HUDEP-2 (cell line): ENCODE measurements at regions not wholly inside any gene's neighbourhood (a gene's known extent, or its start where the extent isn't known, plus 50 kb on each side); places are given as distances from the start of the nearest gene placed in this dataset.

Experiments used
- DNase-seq, 76 experiments: peaks; one replicate each; lab custom pipeline; 2025; ENCODE audit not compliant: unreplicated experiment in 76 of 76; lab: John Stamatoyannopoulos, UW

- DNase-seq: no peak
Observed at GRCh38 chr15:69898243-69898642, 199.5 kb downstream of the TLE3 start.

DNA sequence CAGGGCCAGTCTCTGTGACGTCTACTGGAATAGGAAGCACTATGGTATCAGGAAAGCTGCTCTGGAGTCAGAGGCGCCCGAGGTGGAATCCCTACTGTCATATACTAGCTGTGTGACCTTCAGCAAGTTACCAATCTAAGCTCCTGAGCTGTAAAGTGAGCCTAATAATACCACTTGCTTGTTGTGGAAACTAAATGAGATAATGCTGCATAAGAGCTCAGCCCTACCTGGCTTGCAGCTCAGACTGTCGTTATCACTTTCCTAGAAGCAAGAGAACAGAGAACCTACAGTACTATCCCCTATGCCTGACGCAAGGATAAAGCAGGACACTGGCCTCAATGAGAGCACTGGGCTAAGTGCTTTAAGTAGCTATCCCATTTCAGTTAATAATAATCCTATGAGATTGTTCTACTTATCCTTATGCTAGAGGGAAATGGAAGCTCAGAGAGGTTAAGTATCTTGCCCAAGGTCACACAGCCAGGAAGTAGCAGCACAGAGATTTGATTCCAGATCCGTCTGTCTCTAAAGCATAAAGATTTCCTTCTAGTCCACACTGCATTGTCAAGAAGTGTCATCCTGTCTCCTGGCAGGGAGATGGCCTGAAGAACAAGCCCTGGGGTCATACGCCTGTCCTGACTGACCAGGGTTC is 195.2 kb downstream of the TLE3 start:
- no peak for DNase-seq

DNA sequence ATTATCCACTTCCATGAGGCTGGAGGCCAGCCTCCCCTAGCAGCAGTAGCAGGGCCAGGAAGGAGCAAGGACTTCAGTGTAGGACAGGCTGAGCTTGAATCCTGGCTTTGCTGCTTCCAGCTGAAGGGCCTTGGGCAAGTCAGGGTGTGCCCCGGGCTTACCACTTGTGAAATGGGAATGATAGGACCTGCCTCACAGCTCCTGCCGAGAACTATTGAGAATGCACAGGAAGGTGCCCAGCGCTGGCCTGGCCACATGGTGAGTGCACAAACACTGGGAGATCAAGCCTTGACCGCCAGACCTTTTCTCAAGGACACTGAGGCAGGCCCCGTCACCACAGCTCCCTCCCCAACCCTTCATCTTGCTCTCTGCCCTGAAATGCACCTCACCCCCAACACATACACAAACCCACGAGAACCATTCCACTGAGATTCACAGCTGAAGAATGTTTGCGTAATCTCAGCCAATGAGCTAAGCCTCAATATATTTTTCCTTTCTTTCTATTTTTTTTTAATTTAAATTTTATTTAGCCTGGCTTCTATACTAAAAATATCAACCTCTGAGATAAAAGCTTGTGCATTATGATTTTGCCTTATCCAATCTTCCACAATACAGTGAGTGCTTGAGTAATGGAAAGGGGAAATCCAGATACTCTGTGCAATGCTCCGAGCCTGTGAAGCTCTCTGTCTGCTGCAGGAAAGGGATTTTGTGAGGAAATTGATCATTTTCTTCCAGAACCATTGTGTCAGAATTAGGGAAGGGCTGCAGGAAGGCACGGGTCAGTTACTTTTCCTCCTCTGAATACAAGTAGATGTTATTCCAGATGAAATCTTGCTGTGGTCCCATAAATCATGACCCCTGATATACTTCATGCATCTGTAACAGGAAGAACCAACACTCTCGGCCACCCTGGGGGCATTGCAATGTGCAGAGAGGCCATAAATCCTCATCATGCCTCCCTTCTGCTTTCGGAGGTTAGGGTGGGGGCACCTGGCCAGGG is 193.9 kb downstream of the TLE3 start:
- DNase-seq: no peak

DNA sequence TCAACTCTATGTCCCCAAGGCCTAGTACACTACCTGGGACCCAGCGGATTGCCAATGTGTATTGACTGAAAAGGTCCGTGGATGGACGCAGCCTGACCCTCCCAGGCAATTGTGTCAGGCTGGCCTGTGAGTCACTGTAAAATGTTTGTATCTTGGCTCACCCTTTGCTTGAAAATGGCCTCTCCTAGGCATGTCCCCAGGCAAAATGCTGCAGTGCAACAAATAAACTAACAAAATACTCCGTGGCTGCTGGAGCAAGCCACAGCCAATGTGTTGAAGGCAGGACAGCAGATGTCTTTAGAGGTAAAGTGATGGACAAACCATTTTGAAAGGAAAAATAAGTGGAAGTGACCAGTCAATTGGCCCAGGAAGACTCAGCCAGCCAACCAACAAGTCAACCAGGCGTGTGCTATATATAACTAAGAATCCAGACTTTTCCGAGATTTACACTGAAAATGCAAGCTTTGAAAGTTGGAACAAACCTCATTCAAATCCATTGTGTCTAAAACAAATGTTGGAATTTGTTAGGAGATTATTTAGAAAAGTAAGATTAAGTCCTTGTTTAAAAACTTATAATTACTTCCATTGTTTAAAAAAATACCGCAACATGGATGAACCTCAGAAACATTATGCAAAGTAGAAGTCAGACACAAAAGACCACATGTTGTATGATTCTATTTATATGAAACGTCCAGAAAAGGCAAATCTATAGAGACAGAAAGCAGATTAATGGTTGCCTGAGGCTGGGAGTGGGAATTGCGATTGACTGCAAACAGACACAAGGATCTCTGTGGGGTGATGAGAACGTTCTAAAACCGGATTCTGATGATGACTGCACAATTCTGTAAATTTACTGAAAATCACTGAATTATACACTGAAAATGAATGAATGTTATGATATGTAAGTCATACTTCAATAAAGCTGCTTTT is 191.2 kb downstream of the TLE3 start:
- no peak for DNase-seq

GRCh38 chr15:69908060-69908459 is 189.7 kb downstream of the TLE3 start:
- no peak for DNase-seq

GRCh38 chr15:69908590-69909420 is 188.9 kb downstream of the TLE3 start:
- DNase-seq: no peak

GRCh38 chr15:69909719-69910444 is 187.8 kb downstream of the TLE3 start:
- DNase-seq: no peak

GRCh38 chr15:69910514-69910913 is 187.2 kb downstream of the TLE3 start:
- no peak for DNase-seq

DNA sequence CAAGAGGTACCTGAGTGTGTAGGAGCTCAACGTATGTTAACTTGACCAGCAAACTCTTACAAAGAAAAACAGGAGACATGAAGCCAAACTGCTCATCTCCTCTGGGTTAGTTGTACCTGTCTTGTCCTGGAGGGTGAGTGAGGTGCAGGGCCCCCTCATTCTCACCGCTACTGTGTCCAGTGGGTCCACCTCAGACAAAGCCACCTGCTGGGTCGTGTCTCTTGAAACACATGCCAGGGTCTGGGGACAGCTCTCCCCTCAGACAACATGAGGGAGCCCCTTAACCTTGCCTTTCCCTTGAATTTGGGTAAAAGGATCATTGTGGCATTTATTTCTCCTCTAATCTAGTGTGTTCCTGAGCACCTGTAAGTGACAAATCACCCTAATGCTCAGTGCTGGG is 185.6 kb downstream of the TLE3 start:
- DNase-seq: no peak

DNA sequence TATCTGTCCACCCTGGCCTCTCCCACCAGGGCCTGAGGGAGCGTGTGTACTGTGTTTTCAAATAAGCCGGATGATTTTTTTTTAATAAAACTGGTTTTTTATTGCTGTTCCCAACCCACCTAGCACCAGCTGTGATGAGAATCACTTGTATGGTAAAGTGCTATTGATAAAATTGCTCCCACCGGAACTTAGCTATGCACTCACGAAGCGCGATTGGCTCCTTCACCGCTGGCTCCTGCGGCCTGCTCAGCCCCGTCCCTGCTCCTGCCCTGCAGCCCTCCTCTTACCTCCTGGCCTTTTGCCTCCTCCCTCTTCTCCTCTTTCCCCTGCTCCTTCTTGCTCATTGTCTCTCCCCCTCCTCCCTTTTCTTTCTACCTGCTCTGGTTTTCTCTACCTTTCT is 183.7 kb downstream of the TLE3 start:
- no peak for DNase-seq

- no peak for DNase-seq
Observed at GRCh38 chr15:69914960-69915359, 182.8 kb downstream of the TLE3 start.

DNA sequence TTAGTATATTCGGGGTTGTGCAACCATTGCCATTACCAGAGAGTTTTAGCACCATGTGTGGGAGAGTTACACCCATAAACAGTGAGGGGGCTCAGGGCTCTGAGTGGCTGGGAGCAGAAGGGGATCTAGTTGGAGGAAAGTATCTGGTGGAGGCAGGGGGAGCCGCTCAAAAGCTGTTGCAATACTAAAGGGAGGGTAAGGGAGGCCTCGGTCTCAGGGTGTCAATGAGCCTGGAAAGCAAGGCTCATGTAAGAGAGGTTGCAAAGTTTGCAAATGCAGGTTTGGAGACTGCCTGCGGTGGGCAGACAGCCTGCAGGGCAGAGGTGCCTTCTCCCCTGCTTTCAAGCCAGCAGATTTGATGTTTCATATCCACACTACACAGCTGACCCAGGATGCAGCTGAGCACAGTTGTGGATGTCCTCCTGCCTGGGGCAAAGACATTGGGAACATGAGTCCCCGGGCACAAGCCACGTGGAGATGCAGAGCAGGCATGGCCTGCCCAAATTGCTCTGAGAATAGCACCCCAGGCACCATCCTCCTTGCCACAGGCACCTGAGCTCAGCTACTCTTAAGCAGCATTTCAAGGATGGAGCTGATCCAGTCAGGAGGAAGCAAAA is 181.4 kb downstream of the TLE3 start:
- DNase-seq: no peak

DNA sequence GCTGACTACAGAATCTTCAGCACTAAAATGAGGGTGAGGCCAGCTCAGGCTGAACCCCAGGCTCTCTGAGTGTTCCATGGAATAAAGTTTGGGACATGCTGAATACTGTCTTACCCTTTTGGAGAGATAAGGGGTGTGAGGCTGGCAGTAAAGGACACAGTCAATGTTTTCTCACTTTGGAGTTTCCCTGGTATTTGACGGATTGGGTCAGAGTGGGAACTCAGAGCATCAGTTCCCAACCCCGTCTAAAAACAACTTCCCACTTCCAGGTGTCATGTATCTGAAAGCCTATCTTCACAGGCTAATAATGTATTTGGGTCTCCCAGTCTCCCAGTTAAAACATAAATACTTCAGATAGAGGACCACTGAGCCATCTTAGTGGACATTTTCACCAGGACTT is 180.7 kb downstream of the TLE3 start:
- no peak for DNase-seq

DNA sequence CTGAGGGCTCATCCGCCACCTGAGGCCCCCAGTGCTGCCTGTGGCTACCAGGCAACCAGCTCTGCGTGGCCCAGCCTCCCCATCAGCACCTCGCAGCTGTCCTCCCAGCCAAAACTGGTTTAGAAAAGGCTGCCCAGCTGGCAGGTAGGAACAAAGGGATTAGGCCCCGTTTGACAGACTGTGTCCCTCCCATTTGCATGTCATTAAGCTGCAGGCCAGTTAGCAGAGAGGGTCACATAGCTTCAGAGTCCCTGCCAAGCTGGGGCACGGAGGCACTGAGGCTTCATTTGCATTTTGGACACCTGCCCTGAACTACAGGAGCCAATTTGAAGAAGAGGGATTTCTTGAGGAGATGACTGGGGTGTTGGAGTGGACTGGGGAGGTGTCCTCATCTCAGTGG is 177.9 kb downstream of the TLE3 start:
- no peak for DNase-seq

- DNase-seq: no peak
Observed at GRCh38 chr15:69920221-69920620, 177.5 kb downstream of the TLE3 start.

DNA sequence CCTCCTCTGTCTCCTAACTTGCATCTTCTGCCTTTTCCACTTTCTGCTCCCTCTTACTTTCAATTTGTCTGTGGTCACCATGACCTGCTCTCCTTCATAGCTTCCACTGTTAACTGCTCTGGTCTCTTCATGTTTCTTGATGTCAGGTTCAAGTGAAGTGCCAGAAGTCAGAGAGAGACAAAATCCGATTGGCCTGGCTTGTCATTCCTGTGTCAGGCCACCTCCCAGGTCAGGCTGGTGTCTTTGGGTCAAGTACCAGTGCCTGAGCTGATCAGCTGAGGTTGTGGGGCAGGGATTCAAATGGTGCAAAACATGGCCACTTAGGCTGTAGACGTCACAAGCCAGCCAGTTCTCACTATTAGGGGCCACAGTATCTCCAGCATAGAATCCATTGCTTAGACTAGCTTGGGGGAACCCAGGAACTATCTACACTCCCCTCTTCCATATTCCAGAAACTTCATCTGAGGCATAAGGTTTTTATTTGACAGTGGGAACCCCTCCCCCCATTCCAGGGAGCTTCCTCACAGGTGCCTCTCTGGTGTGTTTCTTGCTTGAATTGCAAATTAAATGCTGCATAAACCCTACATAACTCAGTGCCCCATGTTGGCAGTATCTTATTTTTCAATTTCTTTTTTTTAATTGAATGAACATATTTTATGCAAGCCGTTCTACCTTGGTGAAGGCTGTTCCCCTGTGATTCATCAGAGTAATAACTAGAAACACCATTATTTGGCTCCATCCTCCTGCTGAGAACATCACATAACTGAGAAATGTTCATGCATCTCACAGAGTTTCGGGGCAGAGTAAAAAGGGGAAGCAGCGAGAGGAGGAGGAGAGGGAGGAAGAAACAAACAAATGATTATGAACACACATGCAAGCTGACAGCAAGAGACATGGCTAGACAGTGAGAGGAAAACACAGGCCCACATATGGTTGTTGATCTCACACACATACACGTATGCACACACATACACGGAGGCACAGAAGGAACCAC is 175.8 kb downstream of the TLE3 start:
- no peak for DNase-seq

DNA sequence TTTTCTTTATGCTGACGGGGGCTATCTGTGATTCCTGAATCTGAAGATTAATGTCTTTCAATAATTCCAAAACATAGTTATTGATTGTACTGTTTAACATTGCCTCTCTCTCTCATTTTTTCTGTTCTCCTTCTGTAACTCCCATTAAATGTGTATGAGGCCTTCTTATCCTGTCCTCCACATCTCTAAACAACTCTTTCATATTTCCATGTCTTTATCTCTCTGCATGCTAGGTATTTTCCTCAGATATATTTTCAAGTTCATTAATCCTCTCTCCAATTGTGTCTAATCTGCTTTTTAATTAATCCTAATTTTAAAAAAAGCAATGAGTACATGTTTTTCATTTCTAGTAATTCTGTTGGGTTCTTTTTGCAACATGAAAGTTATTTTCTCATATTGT is 173.2 kb downstream of the TLE3 start:
- DNase-seq: no peak

DNA sequence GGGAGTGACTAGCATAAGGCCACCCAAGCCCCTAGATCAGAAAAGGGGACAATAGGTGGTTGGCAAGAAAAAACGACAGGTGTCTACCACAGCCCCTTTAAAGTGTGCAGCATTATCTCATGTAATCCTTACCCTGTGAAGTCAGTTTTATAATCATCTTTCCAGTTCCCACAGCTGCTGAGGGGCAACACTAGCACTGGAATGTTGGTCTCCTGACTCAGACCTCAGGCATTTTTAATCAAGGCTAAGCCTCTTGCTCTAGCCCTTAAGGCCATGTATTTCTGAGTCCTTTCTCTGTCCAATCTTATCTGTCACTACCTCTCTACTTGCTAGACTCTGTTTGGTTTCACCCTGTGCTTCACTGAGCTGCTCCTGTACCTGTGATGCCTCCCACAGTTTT is 171.7 kb downstream of the TLE3 start:
- no peak for DNase-seq
